Natural killer cell (primary cell): ENCODE measurements at regions not wholly inside any gene's neighbourhood (a gene's known extent, or its start where the extent isn't known, plus 50 kb on each side); places are given as distances from the start of the nearest gene placed in this dataset.

Experiments used
- ATAC-seq, 3 donors: fragments of 150-1000 bp in 2 of 3; fragments of 200-7000 bp in 1 of 3; cut with Tn5 transposase; 1 replicate in 1 of 3; 2 replicates in 2 of 3; pipeline ENCODE4 v1.10.0; 2021; ENCODE audit warnings: mild to moderate bottlenecking in 2 of 3, moderate library complexity in 2 of 3
- DNase-seq, 2 donors: peaks; one replicate each; pipeline versions ENCODE4 v3.0.0 to v3.0.0-alpha.2; 2013 to 2021; ENCODE audit warnings: mixed read lengths in 1 of 2
- H3K27ac ChIP-seq: one replicate; pipeline ENCODE4 v1.5.1; 2013; ENCODE audit warnings: mild to moderate bottlenecking, low read length
- H3K27me3 ChIP-seq: one replicate; pipeline ENCODE4 v1.6.1; 2013; ENCODE audit warnings: low read length; ENCODE audit not compliant: control insufficient read depth, insufficient read depth
- H3K36me3 ChIP-seq: one replicate; pipeline ENCODE4 v1.6.1; 2013; ENCODE audit warnings: low read length; ENCODE audit not compliant: control insufficient read depth, insufficient read depth
- H3K4me1 ChIP-seq: one replicate; pipeline ENCODE4 v1.6.1; 2013; ENCODE audit warnings: low read length; ENCODE audit not compliant: control insufficient read depth, insufficient read depth
- H3K4me3 ChIP-seq: one replicate; pipeline ENCODE4 v1.5.1; 2013; ENCODE audit warnings: low read length
- H3K9me3 ChIP-seq: one replicate; pipeline ENCODE4 v1.6.1; 2013; ENCODE audit warnings: low read length; ENCODE audit not compliant: control insufficient read depth, insufficient read depth
- H3K27ac Mint-ChIP-seq, 2 donors: one replicate each; pipeline ENCODE4 v1.8.0; 2022; ENCODE audit warnings: mild to moderate bottlenecking in 2 of 2, mixed read lengths in 2 of 2, moderate library complexity in 1 of 2
- H3K27me3 Mint-ChIP-seq, 2 donors: one replicate each; pipeline ENCODE4 v1.8.0; 2022; ENCODE audit warnings: low read depth in 2 of 2, mixed read lengths in 2 of 2
- H3K36me3 Mint-ChIP-seq: one replicate; pipeline ENCODE4 v1.8.0; 2022; ENCODE audit warnings: mixed read lengths
- H3K4me1 Mint-ChIP-seq, 2 donors: one replicate each; pipeline ENCODE4 v1.8.0; 2022; ENCODE audit warnings: mixed read lengths in 2 of 2
- H3K4me3 Mint-ChIP-seq: one replicate; pipeline ENCODE4 v1.8.0; 2022; ENCODE audit warnings: mild to moderate bottlenecking, moderate library complexity, mixed read lengths
- H3K9me3 Mint-ChIP-seq, 2 donors: one replicate each; pipeline ENCODE4 v1.8.0; 2022; ENCODE audit warnings: mixed read lengths in 2 of 2
- CTCF ChIP-seq: fragments of 200-600 bp; IDR thresholded peaks from one replicate; pipeline ENCODE4 v1.8.0; 2022; ENCODE audit warnings: antibody characterized with exemption
- WGBS: methylation state at CpG from one replicate; pipeline ENCODE4 v1.1.7; 2013; ENCODE audit warnings: missing lambda C conversion rate; ENCODE audit not compliant: insufficient coverage; 5-methylcytosine and 5-hydroxymethylcytosine counted together
- intact Hi-C: fragments of 100-400 bp; cut with micrococcal nuclease; formaldehyde crosslinking; loops from one replicate; pipeline ENCODE4 v1.14.2; 2022

GRCh38 chr1:213549982-213550381, 437.8 kb upstream of the PROX1 start:
- no peak for TF ChIP-seq CTCF
- intact Hi-C loops: no loop called here

GRCh38 chr1:213550804-213551203, 437.0 kb upstream of the PROX1 start:
- no peak for TF ChIP-seq CTCF
- Mint-ChIP-seq H3K9me3 (no peaks in the 10 kb centered on the region), H3K27ac (no peak overlapping the region), H3K27me3 (no peaks in the 10 kb centered on the region), H3K4me1 (no peaks in the 10 kb centered on the region), H3K36me3 (no peaks in the 10 kb centered on the region), H3K4me3 (no peak overlapping the region)
- ATAC-seq (no peak), DNase-seq (no peak)
- Histone ChIP-seq H3K9me3 (no peaks in the 10 kb centered on the region), H3K4me1 (no peaks in the 10 kb centered on the region), H3K4me3 (no peak overlapping the region), H3K27me3 (no peaks in the 10 kb centered on the region), H3K27ac (no peak overlapping the region), H3K36me3 (no peaks in the 10 kb centered on the region)
- 69% methylated on average over 4 of the region's 4 CpGs for WGBS
- intact Hi-C loops: no loop called here

More at GRCh38 chr1:213549982-213550381, 437.8 kb upstream of the PROX1 start:
- Mint-ChIP-seq H3K36me3 (no peaks in the 10 kb centered on the region), H3K4me3 (no peak overlapping the region), H3K27me3 (no peaks in the 10 kb centered on the region), H3K4me1 (no peaks in the 10 kb centered on the region), H3K9me3 (no peaks in the 10 kb centered on the region), H3K27ac (no peak overlapping the region)
- no peak overlapping the region for H3K27ac ChIP-seq
- H3K4me3 ChIP-seq: no peak overlapping the region
- H3K36me3 ChIP-seq: no peaks in the 10 kb centered on the region
- H3K9me3 ChIP-seq: no peaks in the 10 kb centered on the region
- WGBS: 100% methylated on average over 2 of the region's 3 CpGs
- H3K4me1 ChIP-seq: no peaks in the 10 kb centered on the region
- no peak for ATAC-seq
- no peak for DNase-seq
- no peaks in the 10 kb centered on the region for H3K27me3 ChIP-seq

GRCh38 chr1:213552045-213552444, 435.7 kb upstream of the PROX1 start:
- H3K9me3 Mint-ChIP-seq: no peaks in the 10 kb centered on the region
- H3K9me3 ChIP-seq: no peaks in the 10 kb centered on the region
- no peaks in the 10 kb centered on the region for H3K4me1 ChIP-seq
- DNase-seq: no peak
- TF ChIP-seq CTCF: no peak
- no peaks in the 10 kb centered on the region for H3K27me3 Mint-ChIP-seq
- H3K27me3 ChIP-seq: no peaks in the 10 kb centered on the region
- no peaks in the 10 kb centered on the region for H3K4me1 Mint-ChIP-seq
- 90% methylated on average over 1 of the region's 1 CpG for WGBS
- H3K4me3 ChIP-seq: no peak overlapping the region
- intact Hi-C loops: no loop called here
- H3K27ac Mint-ChIP-seq: no peak overlapping the region
- no peak overlapping the region for H3K27ac ChIP-seq
- no peak overlapping the region for H3K4me3 Mint-ChIP-seq
- H3K36me3 ChIP-seq: no peaks in the 10 kb centered on the region
- no peaks in the 10 kb centered on the region for H3K36me3 Mint-ChIP-seq
- ATAC-seq: no peak

GRCh38 chr1:213560226-213560625, 427.5 kb upstream of the PROX1 start:
- Histone ChIP-seq H3K4me3 (no peak overlapping the region), H3K4me1 (no peaks in the 10 kb centered on the region), H3K9me3 (peaks cover 2% of the 10 kb centered on the region), H3K36me3 (no peaks in the 10 kb centered on the region), H3K27ac (no peak overlapping the region), H3K27me3 (no peaks in the 10 kb centered on the region)
- DNase-seq (no peak), ATAC-seq (no peak)
- no peak overlapping the region for H3K27ac Mint-ChIP-seq
- WGBS: 87% methylated on average over 3 of the region's 3 CpGs
- peaks cover 2 to 4% of the 10 kb centered on the region in 2 donors for H3K9me3 Mint-ChIP-seq
- TF ChIP-seq CTCF: no peak
- no peaks in the 10 kb centered on the region for H3K27me3 Mint-ChIP-seq
- H3K4me1 Mint-ChIP-seq: no peaks in the 10 kb centered on the region
- intact Hi-C loops: no loop called here
- H3K36me3 Mint-ChIP-seq: no peaks in the 10 kb centered on the region
- no peak overlapping the region for H3K4me3 Mint-ChIP-seq
